MM.1S (cell line): ENCODE measurements at regions not wholly inside any gene's neighbourhood (a gene's known extent, or its start where the extent isn't known, plus 50 kb on each side); places are given as distances from the start of the nearest gene placed in this dataset.

Experiments
- CTCF ChIP-seq: fragments of 300-600 bp; sonication (generic); IDR thresholded peaks from 2 replicates; pipeline ENCODE4 v1.5.1; 2016; ENCODE audit warnings: antibody characterized with exemption, low read length, mixed read lengths
- EZH2phosphoT487 ChIP-seq: fragments of 300-600 bp; sonication (generic); IDR thresholded peaks from 2 replicates; pipeline ENCODE4 v1.6.1; 2018; ENCODE audit warnings: antibody characterized with exemption, low read length

GRCh38 chr17:77526259-77526711 is 385.5 kb downstream of the SEC14L1 start:
- TF ChIP-seq CTCF (no peak), EZH2phosphoT487 (no peak)
